H9 (cell line): ENCODE measurements at regions not wholly inside any gene's neighbourhood (a gene's known extent, or its start where the extent isn't known, plus 50 kb on each side); places are given as distances from the start of the nearest gene placed in this dataset.

Experiments used
- DNase-seq: peaks from one replicate; pipeline ENCODE4 v3.0.0-alpha.2; 2017
- H2AFZ ChIP-seq: one replicate; pipeline ENCODE4 v1.6.1; 2013; ENCODE audit warnings: mild to moderate bottlenecking, low read length, control low read depth, moderate library complexity
- H2AK5ac ChIP-seq: 2 replicates; pipeline ENCODE4 v1.6.1; 2013; ENCODE audit warnings: low read length, control low read depth, mixed read lengths; ENCODE audit not compliant: insufficient read length
- H2BK120ac ChIP-seq: one replicate; pipeline ENCODE4 v1.6.1; 2013; ENCODE audit warnings: low read depth, mild to moderate bottlenecking, low read length, control low read depth, inconsistent platforms; ENCODE audit not compliant: poor library complexity, severe bottlenecking
- H2BK12ac ChIP-seq: 2 replicates; pipeline ENCODE4 v1.6.1; 2013; ENCODE audit warnings: low read length, control low read depth, mixed read lengths, low read depth; ENCODE audit not compliant: insufficient read length
- H2BK15ac ChIP-seq: 2 replicates; pipeline ENCODE4 v1.6.1; 2013; ENCODE audit warnings: low read depth, low read length, control low read depth
- H2BK20ac ChIP-seq: one replicate; pipeline ENCODE4 v1.6.1; 2013; ENCODE audit warnings: low read depth, mild to moderate bottlenecking, low read length, control low read depth, inconsistent platforms; ENCODE audit not compliant: poor library complexity, severe bottlenecking
- H2BK5ac ChIP-seq: 2 replicates; pipeline ENCODE4 v1.6.1; 2013; ENCODE audit warnings: low read length, control low read depth, mixed read lengths; ENCODE audit not compliant: insufficient read length
- H3K14ac ChIP-seq: 2 replicates; pipeline ENCODE4 v1.6.1; 2013; ENCODE audit warnings: low read length, control low read depth; ENCODE audit not compliant: insufficient read depth
- H3K18ac ChIP-seq: 2 replicates; pipeline ENCODE4 v1.6.1; 2013; ENCODE audit warnings: low read depth, mild to moderate bottlenecking, mixed read lengths, low read length, control low read depth; ENCODE audit not compliant: insufficient read length
- H3K23ac ChIP-seq: 2 replicates; pipeline ENCODE4 v1.6.1; 2013; ENCODE audit warnings: low read length, control low read depth, mixed read lengths, low read depth; ENCODE audit not compliant: insufficient read length
- H3K23me2 ChIP-seq: 2 replicates; pipeline ENCODE4 v1.6.1; 2013; ENCODE audit warnings: low read depth, mild to moderate bottlenecking, mixed read lengths, low read length, control low read depth; ENCODE audit not compliant: insufficient read length, poor library complexity, severe bottlenecking
- H3K27ac ChIP-seq: 2 replicates; pipeline ENCODE4 v1.5.1; 2013; ENCODE audit warnings: low read length, control low read depth, mixed read lengths, low read depth; ENCODE audit not compliant: insufficient read length
- H3K27me3 ChIP-seq: 2 replicates; pipeline ENCODE4 v1.6.1; 2013; ENCODE audit warnings: low read length, control low read depth, inconsistent platforms; ENCODE audit not compliant: insufficient read depth
- H3K4ac ChIP-seq: 2 replicates; pipeline ENCODE4 v1.6.1; 2013; ENCODE audit warnings: low read depth, mild to moderate bottlenecking, control low read depth, inconsistent platforms, low read length, moderate library complexity
- H3K4me1 ChIP-seq: 2 replicates; pipeline ENCODE4 v1.6.1; 2013; ENCODE audit warnings: low read length, control low read depth, inconsistent platforms; ENCODE audit not compliant: insufficient read depth
- H3K4me2 ChIP-seq: 2 replicates; pipeline ENCODE4 v1.6.1; 2013; ENCODE audit warnings: low read length, control low read depth, mixed read lengths; ENCODE audit not compliant: insufficient read length, insufficient read depth
- H3K56ac ChIP-seq: 2 replicates; pipeline ENCODE4 v1.6.1; 2013; ENCODE audit warnings: low read depth, mild to moderate bottlenecking, mixed read lengths, low read length, control low read depth; ENCODE audit not compliant: insufficient read length
- H3K79me1 ChIP-seq: 2 replicates; pipeline ENCODE4 v1.6.1; 2013; ENCODE audit warnings: low read depth, mild to moderate bottlenecking, moderate library complexity, low read length, control low read depth, inconsistent platforms; ENCODE audit not compliant: insufficient read depth, poor library complexity, severe bottlenecking
- H3K79me2 ChIP-seq: 2 replicates; pipeline ENCODE4 v1.6.1; 2013; ENCODE audit warnings: low read length, control low read depth, inconsistent platforms; ENCODE audit not compliant: insufficient read depth
- H3K9ac ChIP-seq: 2 replicates; pipeline ENCODE4 v1.6.1; 2013; ENCODE audit warnings: low read length, control low read depth, mixed read lengths; ENCODE audit not compliant: insufficient read length; ENCODE audit errors: extremely low read depth
- H3K9me3 ChIP-seq: one replicate; pipeline ENCODE4 v1.6.1; 2013; ENCODE audit warnings: low read depth, low read length, inconsistent platforms; ENCODE audit not compliant: control insufficient read depth
- H3T11ph ChIP-seq: one replicate; pipeline ENCODE4 v1.6.1; 2013; ENCODE audit warnings: mild to moderate bottlenecking, low read length, control low read depth, inconsistent platforms
- H4K20me1 ChIP-seq: one replicate; pipeline ENCODE4 v1.6.1; 2013; ENCODE audit not compliant: control insufficient read depth, insufficient read length, insufficient read depth
- H4K5ac ChIP-seq: 2 replicates; pipeline ENCODE4 v1.6.1; 2013; ENCODE audit warnings: low read depth, mild to moderate bottlenecking, mixed read lengths, low read length, control low read depth; ENCODE audit not compliant: insufficient read length
- H4K8ac ChIP-seq: replicated peaks from 2 replicates; pipeline ENCODE4 v1.6.1; 2013; ENCODE audit warnings: low read length, control low read depth, mixed read lengths, low read depth; ENCODE audit not compliant: insufficient read length
- H4K91ac ChIP-seq: 2 replicates; pipeline ENCODE4 v1.6.1; 2013; ENCODE audit warnings: low read depth, mild to moderate bottlenecking, moderate library complexity, mixed read lengths, low read length, control low read depth; ENCODE audit not compliant: insufficient read length
- H3K27ac Mint-ChIP-seq, 3 experiments: 2 replicates in 2 of 3; 3 replicates in 1 of 3; pipeline ENCODE4 v1.8.0; 2020 to 2021; ENCODE audit warnings: mixed read lengths in 3 of 3, mild to moderate bottlenecking in 1 of 3, moderate library complexity in 1 of 3
- H3K27me3 Mint-ChIP-seq: 2 replicates; pipeline ENCODE4 v1.8.0; 2021; ENCODE audit warnings: low read depth, mild to moderate bottlenecking, moderate library complexity, mixed read lengths
- H3K36me3 Mint-ChIP-seq, 3 experiments: 2 replicates in 2 of 3; 3 replicates in 1 of 3; pipeline ENCODE4 v1.8.0; 2020 to 2021; ENCODE audit warnings: low read depth in 3 of 3, mixed read lengths in 3 of 3; ENCODE audit not compliant: insufficient read depth in 1 of 3
- H3K4me1 Mint-ChIP-seq, 2 experiments: 2 replicates each; pipeline ENCODE4 v1.8.0; 2020; ENCODE audit warnings: mixed read lengths in 2 of 2
- H3K4me3 Mint-ChIP-seq, 2 experiments: 2 replicates in 1 of 2; 3 replicates in 1 of 2; pipeline ENCODE4 v1.8.0; 2020 to 2021; ENCODE audit warnings: mild to moderate bottlenecking in 2 of 2, mixed read lengths in 2 of 2, moderate library complexity in 1 of 2
- H3K9me3 Mint-ChIP-seq, 2 experiments: 2 replicates in 1 of 2; 3 replicates in 1 of 2; pipeline ENCODE4 v1.8.0; 2020; ENCODE audit warnings: mild to moderate bottlenecking in 2 of 2, mixed read lengths in 2 of 2, moderate library complexity in 1 of 2
- CTCF ChIP-seq: fragments of 200-600 bp; sonication (generic); conservative IDR thresholded peaks from 3 replicates; pipeline ENCODE4 v1.8.0; 2021; ENCODE audit warnings: antibody characterized with exemption, mild to moderate bottlenecking
- WGBS: extraction: QIAGEN DNeasy Blood & Tissue Kit; methylation state at CpG from one replicate; pipeline ENCODE4 v1.1.7; 2013; ENCODE audit warnings: missing lambda C conversion rate, low lambda C conversion rate, mixed read lengths; ENCODE audit not compliant: insufficient read length; ENCODE audit errors: extremely low coverage; 5-methylcytosine and 5-hydroxymethylcytosine counted together

DNA sequence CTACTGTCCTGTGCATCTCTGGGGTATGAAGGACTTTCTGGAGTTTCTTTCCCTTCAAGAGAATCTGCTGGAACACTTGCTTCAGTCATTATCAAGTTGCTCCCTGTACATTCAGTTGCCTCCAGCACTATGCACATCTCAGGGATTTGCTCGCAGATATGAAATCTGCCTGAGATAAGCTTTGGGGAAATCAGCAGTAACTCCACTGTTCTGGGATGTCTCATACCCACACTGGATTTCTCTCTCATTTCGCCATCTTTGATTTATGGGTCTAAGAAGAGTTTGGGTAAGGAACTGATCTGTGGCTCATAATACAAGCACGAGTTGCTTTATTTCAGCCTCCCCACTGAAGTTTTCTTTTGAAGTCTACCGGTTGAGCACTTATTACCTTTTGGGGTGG is 585.6 kb downstream of the PSAT1 start:
- Mint-ChIP-seq H3K36me3 (no peaks in the 10 kb centered on the region), H3K9me3 (no peaks in the 10 kb centered on the region; a peak in 1 of 5 replicates), H3K4me3 (no peak overlapping the region), H3K4me1 (no peaks in the 10 kb centered on the region), H3K27ac (no peak overlapping the region), H3K27me3 (no peaks in the 10 kb centered on the region)
- Histone ChIP-seq H3K79me1 (no peaks in the 10 kb centered on the region), H3K4me2 (no peak overlapping the region), H2BK20ac (no peak overlapping the region), H3K27me3 (no peaks in the 10 kb centered on the region), H4K8ac (no peak overlapping the region), H2AK5ac (no peak overlapping the region), H3K9ac (no peak overlapping the region), H2AFZ (no peak overlapping the region), H3K4ac (no peak overlapping the region), H3K79me2 (no peaks in the 10 kb centered on the region), H2BK5ac (no peak overlapping the region), H4K20me1 (no peaks in the 10 kb centered on the region), H4K91ac (no peak overlapping the region), H3K18ac (no peak overlapping the region), H3K4me1 (no peaks in the 10 kb centered on the region; the same call in 1 of the 2 replicates), H4K5ac (no peak overlapping the region), H3K23me2 (no peaks in the 10 kb centered on the region), H2BK15ac (no peak overlapping the region), H3K56ac (no peak overlapping the region), H3K23ac (no peak overlapping the region), H3T11ph (no peak overlapping the region), H3K14ac (no peak overlapping the region), H3K27ac (no peak overlapping the region), H2BK12ac (no peak overlapping the region), H3K9me3 (no peaks in the 10 kb centered on the region), H2BK120ac (no peak overlapping the region)
- DNase-seq, result no peak
- no peak for TF ChIP-seq CTCF
- WGBS, result no CpG with 5 or more reads among the region's 4 CpGs
